ENCODE measurements at regions not wholly inside any gene's neighbourhood (a gene's known extent, or its start where the extent isn't known, plus 50 kb on each side); places are given as distances from the start of the nearest gene placed in this dataset.

- no peak for DNase-seq
- H3K4me3 Mint-ChIP-seq (ENCODE audit: unreplicated experiment): no peak overlapping the region
- no peaks in the 10 kb centered on the region for H3K9me3 Mint-ChIP-seq (ENCODE audit: unreplicated experiment)
- no peaks in the 10 kb centered on the region for H3K27me3 Mint-ChIP-seq (ENCODE audit: unreplicated experiment)
- no peak overlapping the region for H3K27ac Mint-ChIP-seq (ENCODE audit: unreplicated experiment)
- no peaks in the 10 kb centered on the region for H3K36me3 Mint-ChIP-seq (ENCODE audit: unreplicated experiment)
- no peak for TF ChIP-seq CTCF (IDR thresholded peaks at IDR 0.05; ENCODE audit: partially characterized antibody, unreplicated experiment)
- peaks cover 13% of the 10 kb centered on the region for H3K4me1 Mint-ChIP-seq (ENCODE audit: low read depth, unreplicated experiment)
Observed at GRCh38 chr4:138614398-138615142, 372.4 kb upstream of the SLC7A11 start.

- no peaks in the 10 kb centered on the region for H3K9me3 Mint-ChIP-seq (ENCODE audit: unreplicated experiment)
- TF ChIP-seq CTCF (IDR thresholded peaks at IDR 0.05; ENCODE audit: partially characterized antibody, unreplicated experiment): no peak
- H3K36me3 Mint-ChIP-seq (ENCODE audit: unreplicated experiment): no peaks in the 10 kb centered on the region
- no peak overlapping the region for H3K4me3 Mint-ChIP-seq (ENCODE audit: unreplicated experiment)
- no peak for DNase-seq
- H3K4me1 Mint-ChIP-seq (ENCODE audit: low read depth, unreplicated experiment): peaks cover 13% of the 10 kb centered on the region
- no peak overlapping the region for H3K27ac Mint-ChIP-seq (ENCODE audit: unreplicated experiment)
- H3K27me3 Mint-ChIP-seq (ENCODE audit: unreplicated experiment): no peaks in the 10 kb centered on the region
Observed at GRCh38 chr4:138612428-138612827, 370.3 kb upstream of the SLC7A11 start.

- no peak for TF ChIP-seq CTCF (IDR thresholded peaks at IDR 0.05; ENCODE audit: partially characterized antibody, unreplicated experiment)
- Mint-ChIP-seq H3K9me3 (ENCODE audit: unreplicated experiment) (no peaks in the 10 kb centered on the region), H3K4me1 (ENCODE audit: low read depth, unreplicated experiment) (peaks cover 13% of the 10 kb centered on the region), H3K27me3 (ENCODE audit: unreplicated experiment) (no peaks in the 10 kb centered on the region), H3K36me3 (ENCODE audit: unreplicated experiment) (no peaks in the 10 kb centered on the region), H3K4me3 (ENCODE audit: unreplicated experiment) (no peak overlapping the region), H3K27ac (ENCODE audit: unreplicated experiment) (no peak overlapping the region)
- DNase-seq: no peak
Observed at GRCh38 chr4:138611721-138612120, 369.6 kb upstream of the SLC7A11 start.

GRCh38 chr4:138611017-138611416 lies 368.9 kb upstream of the SLC7A11 start:
- Mint-ChIP-seq H3K27me3 (ENCODE audit: unreplicated experiment) (no peaks in the 10 kb centered on the region), H3K9me3 (ENCODE audit: unreplicated experiment) (no peaks in the 10 kb centered on the region), H3K27ac (ENCODE audit: unreplicated experiment) (no peak overlapping the region), H3K4me1 (ENCODE audit: low read depth, unreplicated experiment) (peaks cover 13% of the 10 kb centered on the region), H3K36me3 (ENCODE audit: unreplicated experiment) (no peaks in the 10 kb centered on the region), H3K4me3 (ENCODE audit: unreplicated experiment) (no peak overlapping the region)
- no peak for TF ChIP-seq CTCF (IDR thresholded peaks at IDR 0.05; ENCODE audit: partially characterized antibody, unreplicated experiment)
- no peak for DNase-seq

- H3K27me3 Mint-ChIP-seq (ENCODE audit: unreplicated experiment): no peaks in the 10 kb centered on the region
- no peak for DNase-seq
- no peaks in the 10 kb centered on the region for H3K9me3 Mint-ChIP-seq (ENCODE audit: unreplicated experiment)
- H3K4me1 Mint-ChIP-seq (ENCODE audit: low read depth, unreplicated experiment): peaks cover 13% of the 10 kb centered on the region
- no peak overlapping the region for H3K27ac Mint-ChIP-seq (ENCODE audit: unreplicated experiment)
- TF ChIP-seq CTCF (IDR thresholded peaks at IDR 0.05; ENCODE audit: partially characterized antibody, unreplicated experiment): no peak
- H3K36me3 Mint-ChIP-seq (ENCODE audit: unreplicated experiment): no peaks in the 10 kb centered on the region
- H3K4me3 Mint-ChIP-seq (ENCODE audit: unreplicated experiment): no peak overlapping the region
Observed at GRCh38 chr4:138609943-138610350, 367.8 kb upstream of the SLC7A11 start.
